ENCODE measurements at regions not wholly inside any gene's neighbourhood (a gene's known extent, or its start where the extent isn't known, plus 50 kb on each side); places are given as distances from the start of the nearest gene placed in this dataset.
"Not testable (repeated sequence)": the region's sequence is repeated elsewhere in the genome, so short reads cannot be mapped to it uniquely, and the experiment has no call there.

DNA sequence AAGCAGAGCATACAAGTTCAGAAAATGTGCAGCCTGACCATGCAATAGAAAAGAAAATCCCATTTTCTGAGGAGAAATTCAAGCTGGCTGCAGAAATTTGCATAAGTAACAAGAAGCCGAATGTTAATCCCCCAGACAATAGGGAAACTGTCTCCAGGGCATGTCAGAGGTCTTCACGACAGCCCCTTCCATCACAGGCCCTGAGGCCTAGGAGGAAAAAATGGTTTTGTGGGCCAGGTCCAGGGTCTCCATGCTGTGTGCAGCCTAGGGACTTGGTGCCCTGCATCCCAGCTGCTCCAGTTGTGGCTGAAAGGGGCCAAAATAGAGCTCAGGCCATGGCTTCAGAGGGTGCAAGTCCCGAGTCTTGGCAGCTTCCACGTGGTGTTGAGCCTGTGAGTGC lies 225.8 kb upstream of the MSX2 start:
- DNase-seq = not testable (repeated sequence)

DNA sequence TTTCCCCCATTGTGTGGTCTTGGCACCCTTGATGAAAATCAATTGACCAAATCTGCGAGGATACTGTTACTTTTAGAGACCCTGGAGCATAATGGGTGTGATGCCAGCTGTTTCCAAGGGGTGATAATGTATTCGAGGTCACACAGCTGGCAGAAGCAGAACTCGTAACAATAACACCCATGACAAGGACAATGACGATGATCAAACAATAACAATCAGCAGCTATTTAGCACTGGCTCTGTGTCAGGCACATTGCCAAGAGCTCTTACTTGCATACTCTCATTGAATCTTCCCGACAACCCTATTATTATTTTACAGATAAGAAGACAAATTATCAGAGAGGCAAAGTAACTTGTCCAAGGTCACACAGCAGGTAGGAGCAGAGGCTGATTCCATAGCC lies 223.7 kb upstream of the MSX2 start:
- DNase-seq = no peak

DNA sequence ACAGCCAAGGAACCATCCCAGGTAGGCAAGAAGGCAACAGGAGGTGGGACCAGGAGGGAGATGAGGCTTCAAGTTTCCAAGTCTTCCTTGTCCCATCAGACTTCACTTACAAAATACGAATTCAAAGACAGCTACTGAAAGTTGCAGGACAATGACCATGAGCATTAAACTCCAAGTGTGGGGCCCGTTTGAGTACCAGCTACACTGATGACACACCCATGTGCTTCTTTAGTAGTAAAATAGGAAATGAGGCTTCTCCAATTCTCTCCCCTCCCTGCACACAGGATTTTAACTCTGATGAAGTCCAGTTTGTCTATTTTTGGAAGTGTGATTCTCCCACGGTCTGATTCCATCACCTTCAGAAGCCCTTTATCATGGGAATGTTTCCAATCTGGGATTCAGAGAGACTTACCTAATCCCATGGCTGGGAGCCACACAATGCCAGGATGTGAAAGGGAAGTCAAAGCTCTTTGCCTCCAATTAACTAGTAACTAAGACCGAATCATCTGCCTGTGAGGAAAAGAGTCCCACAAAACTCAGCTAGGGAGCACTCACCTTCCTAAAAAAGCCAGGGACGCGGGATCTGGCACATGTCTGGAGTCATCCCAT lies 222.8 kb upstream of the MSX2 start:
- no peak for DNase-seq

DNA sequence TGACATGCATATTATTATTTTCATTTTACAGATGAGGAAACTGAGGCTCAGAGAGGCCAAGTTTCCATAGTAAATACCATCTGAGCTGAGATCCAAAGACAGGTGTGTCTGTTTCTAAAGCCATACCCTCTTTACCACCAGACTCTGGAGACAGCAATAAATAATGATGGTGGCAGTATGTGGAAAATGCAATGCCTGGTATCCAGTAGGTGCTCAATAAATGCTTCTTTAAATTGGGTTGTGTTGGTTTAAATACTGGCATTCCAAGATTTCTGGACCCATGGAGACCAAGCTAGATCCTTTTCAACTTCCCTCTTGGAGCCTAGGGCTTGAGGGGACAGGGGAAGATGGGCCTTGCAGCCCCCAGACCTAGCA lies 221.3 kb upstream of the MSX2 start:
- DNase-seq = no peak

DNA sequence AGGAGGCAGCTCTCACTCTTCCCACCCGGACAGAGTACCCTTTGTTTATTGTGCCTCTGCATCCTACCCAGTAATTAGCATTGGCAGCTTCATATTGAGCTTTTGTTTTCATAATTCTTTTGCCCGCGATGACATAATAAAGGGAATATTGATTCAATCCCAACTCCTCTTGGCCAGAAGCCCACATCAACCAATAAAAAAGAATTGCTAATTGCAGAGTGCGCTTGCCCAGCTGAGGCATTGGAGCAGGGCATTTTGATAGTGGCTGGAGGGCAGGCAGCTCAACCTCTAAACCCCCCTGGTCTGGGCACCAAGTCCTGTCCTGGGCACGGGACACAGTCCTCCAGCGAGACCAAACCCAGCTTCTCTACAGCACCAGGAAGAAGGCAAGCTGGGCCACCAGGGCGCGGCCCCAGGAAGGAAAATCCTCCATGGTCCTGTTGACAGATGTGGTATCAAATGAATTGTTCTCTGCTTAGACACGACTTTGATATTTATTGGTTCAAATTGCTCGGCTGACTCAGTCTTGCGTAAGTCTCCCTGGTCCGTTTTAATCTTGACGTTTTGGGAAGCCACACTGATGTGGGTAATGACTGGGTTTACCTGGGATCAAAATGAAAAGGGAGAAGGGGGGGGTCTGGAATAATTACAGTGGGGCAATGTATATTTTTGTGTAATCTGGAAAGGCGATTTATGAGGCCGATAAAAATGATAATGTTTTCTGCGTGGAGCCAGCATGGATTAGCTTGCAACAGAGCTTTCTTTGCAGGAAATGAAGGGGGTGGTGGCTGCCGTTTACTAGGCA lies 220.7 kb upstream of the MSX2 start:
- no peak for DNase-seq

DNA sequence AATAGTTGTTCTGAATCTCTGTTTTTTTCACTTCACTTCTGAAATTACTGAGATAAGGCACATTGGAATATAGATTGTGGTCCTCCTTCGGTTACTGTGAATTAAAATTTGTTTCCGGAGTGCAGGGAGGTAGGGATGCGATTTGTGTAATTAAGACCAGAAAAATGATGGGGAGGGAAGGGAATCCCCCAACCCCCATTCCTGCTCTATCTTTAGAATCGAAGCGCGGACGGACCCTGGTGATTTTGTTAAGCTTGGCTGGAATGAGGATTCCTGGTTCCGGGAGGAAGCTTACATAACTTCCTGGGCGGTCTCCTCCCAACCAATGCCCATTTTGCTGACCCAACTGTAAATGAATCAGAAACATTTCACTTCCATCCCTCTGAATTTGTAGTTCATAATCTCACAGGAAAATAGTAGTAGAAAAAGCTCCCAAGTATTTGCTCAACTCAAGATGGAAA lies 220.1 kb upstream of the MSX2 start:
- no peak for DNase-seq

DNA sequence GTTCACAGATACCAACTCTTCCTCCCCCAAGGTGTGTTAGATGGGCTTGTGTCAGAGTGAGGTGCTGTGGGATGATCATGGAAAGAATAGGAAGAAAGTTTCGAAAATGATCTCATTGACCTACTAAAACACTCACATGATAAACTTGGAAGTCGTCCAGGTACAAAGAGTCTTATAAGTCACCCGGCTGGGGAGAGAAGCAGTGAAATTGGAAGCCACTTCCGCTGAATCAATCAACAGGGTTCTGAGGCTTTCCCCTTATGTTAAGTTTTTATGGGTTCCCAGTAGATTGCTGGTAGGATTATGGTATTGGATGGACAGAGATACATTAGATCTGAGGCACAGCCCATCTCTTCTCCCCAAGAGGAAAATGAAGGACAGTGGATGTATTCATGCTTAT lies 218.8 kb upstream of the MSX2 start:
- DNase-seq = no peak

DNA sequence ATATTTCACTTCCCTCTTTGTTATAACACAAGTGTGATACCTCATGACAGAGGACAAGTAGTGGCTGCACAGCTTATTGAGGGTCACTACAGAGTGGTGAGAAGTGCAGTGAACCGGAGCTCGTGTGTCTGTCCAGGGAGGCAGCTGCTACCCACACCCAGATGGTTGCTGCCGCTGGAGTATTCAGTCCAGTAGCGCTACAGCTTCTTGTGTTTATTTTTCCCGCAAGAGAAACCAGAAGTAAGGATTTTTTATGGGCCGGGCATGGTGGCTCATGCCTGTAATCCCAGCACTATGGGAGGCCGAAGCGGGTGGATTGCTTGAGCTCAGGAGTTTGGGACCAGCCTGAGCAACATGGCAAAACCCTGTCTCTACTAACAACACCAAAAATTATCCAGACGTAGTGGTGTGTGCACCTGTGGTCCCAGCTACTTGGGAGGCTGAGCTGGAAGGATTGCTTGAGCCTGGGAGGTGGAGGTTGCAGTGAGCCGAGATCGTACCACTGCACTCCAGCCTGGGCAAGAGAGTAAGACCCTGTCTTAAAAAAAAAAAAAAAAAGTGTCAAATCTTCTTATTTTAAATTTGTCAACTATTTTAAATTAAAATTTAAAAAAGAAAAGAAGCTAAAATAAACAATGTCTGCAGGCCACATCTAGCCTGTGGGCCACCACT lies 213.5 kb upstream of the MSX2 start:
- not testable (repeated sequence) for DNase-seq

DNA sequence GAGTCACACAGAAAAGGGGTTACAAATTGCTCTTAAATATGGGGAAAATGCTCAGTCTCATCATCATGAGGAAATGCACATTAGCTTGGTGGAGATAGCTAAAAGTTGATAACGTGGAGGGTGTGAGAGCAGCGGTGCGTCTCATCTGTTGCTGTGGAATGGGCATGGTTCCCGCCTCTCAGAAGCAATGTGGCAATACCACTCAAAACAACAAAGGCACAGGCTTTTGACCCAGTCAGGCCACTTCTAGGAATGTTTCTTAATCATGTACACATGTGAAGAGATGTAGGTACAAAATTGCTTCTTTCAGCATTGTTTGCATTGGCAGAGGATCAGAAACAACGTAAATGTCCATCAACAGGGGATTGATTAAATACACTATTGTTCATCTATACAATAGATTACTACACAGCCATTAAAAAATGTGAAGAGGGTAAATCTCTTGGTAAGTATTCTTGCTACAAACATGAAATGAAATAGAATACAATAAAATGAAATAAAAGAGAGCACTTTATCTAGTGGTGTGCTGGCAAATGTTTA lies 212.6 kb upstream of the MSX2 start:
- DNase-seq = no peak

DNA sequence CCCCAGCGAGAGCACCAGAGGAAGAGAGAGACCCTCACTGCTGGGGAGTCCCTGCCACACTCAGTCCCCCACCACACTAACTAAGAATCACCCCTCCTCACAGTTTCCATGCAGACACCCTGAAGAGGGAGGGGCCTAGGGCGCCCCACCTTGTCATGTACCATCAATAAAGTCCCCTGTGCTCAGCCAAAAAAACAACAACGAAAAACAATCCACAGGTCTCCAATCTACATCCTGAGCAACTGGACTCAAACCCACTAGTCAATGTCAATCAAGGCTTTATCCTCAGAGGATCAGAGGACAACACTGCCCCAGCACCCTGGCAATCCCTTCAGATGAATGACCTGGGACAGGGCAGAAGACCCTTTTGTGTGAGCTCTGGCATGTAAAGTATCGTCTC lies 210.1 kb upstream of the MSX2 start:
- DNase-seq = no peak

DNA sequence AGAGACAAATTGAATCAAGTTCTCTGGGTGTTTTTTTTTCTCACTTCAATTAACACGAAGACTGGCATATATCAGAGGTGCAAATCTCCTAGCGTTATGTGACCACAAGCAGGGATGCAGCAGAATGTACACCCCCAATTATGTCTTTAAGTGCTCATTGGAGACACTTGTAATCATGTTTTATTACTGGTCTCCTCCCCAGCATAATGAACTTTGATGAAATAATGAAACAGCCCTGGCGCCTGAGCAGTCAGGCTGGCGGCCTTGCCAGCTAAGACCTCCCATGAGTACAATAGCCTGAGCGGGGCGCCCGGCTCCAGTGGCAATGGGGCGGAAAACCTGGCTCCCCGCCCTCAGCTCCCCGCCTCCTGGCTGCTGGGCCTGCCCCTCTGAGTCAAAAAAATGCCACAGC lies 209.4 kb upstream of the MSX2 start:
- no peak for DNase-seq

DNA sequence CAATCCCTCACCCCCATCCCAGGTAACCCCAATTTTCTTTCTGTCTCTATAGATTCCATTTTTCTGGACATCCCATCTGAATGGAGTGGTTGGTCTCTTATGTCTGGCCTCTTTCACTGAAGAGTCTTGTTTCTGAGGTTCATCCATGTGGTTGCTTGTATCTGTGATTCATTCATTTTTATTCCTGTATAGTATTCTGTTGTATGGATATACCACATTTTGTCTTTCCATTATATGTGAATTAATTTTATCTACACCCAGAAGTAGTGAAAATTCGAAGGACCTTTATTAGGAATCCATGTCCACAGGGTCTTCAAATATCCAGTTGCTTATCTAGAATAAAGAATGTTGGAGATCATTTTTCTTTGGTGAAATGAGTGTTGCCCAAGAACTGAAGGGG lies 207.6 kb upstream of the MSX2 start:
- no peak for DNase-seq

DNA sequence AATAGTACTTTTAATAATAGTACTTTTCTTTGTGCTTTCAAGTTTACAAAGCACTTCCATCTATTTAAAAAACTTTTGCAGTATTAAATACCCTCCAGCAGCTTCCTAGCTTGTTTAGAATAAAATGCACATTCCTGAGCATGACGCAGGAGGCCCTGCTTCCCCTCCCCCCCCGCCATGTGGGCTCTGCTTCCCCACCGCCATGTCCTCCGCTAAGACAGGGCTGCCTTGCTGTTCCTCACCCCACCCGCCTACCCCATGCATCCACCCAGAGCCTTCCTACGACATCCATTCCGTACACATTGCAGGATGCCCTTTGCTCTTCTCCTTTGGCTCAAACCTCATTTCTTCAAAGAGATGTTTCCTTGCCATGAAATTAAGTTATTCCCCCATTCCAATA lies 205.9 kb upstream of the MSX2 start:
- DNase-seq = no peak

DNA sequence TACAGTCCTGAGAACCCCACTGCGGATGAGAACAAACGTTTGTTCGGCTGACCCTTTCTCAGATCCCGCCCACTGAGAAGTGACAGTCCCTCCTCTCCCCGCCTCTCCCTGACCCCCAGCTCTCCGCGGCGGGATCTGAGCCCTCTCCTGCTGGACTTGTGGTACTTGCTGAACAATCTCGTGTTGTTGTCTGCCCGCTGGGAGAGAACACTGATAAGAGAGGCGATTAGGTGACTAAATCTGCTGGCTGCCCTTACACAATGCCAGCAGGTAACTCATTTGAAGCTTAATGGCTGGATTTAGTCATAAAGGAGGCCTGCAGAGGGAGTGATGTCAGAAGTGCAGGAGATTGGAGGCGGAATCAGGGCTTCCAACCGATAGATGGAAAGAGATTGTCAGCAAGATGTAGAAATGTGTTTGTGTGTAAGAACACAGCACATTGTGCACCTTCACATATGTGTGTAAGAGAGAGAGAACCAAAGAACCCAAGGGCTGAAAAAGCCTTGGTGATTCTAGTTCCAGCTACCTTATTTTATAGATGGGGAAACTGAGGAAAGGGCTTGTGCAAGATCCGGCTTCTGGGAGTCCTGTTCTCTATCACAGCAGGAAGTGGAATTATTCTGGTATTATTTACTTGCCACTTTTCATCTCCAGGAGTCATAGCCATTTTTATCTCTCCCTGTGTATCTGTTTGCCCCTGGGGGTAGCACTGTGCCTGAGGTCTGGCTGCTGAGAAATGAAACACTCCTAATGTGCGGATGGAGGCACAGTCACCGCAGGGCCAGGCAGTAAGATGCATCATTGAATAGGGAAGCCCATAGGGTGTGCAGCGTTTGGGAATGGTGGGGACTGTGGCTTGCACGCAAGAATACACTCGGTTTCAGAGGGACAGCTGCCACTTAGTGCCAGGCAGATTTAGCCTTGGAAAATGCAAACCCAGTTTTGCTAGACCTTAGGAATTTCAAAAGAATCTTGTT lies 203.7 kb upstream of the MSX2 start:
- no peak for DNase-seq

DNA sequence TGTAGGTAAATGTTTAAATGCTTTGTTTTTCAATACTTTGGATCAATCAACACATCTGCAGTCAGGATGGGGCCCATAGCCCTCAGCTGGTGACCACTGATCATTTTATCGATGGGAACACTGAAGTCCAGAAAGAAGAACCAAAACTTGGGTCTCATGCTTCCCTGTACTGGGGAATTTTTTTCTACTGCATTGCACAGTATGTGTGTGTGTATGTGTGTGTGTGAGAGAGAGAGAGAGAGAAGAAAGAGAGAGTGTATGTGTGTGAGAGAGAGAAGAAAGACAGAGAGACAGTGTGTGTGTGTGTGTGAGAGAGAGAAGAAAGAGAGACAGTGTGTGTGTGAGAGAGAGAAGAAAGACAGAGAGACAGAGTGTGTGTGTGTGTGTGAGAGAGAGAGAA lies 202.9 kb upstream of the MSX2 start:
- DNase-seq = no peak

DNA sequence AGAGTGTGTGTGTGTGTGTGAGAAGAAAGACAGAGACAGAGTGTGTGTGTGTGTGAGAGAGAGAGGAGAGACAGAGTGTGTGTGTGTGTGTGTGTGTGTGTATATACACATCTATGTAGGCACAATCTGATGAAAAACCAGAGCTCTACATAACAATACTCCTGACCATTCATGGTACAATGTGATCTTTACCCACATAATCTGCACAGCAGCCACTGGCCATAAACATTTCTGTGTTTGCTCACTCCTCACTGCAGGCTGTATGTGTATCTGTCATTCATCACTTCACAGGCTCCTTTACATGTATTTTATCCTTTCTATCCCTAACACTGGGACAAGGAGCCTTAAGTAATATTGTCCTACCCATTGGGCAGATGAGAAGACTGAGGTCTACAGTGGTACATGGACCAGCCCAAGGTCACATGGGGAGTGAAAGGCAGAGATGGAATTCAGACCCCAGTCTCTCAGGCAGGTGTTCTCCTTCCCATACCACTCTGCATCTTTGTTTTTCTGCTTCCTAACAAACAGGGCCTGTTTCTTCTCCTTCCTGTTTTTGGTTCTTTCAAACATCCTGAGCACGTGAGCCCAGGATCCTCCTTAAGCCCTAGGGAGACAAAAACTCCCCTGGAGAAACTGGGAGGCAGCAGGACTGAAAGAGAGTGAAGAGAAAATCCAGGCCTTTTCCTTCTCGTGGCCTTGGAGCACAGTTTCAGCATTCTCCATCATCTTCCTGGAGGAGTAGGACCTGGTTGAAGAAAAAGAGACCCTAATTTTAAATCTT lies 201.7 kb upstream of the MSX2 start:
- no peak for DNase-seq

DNA sequence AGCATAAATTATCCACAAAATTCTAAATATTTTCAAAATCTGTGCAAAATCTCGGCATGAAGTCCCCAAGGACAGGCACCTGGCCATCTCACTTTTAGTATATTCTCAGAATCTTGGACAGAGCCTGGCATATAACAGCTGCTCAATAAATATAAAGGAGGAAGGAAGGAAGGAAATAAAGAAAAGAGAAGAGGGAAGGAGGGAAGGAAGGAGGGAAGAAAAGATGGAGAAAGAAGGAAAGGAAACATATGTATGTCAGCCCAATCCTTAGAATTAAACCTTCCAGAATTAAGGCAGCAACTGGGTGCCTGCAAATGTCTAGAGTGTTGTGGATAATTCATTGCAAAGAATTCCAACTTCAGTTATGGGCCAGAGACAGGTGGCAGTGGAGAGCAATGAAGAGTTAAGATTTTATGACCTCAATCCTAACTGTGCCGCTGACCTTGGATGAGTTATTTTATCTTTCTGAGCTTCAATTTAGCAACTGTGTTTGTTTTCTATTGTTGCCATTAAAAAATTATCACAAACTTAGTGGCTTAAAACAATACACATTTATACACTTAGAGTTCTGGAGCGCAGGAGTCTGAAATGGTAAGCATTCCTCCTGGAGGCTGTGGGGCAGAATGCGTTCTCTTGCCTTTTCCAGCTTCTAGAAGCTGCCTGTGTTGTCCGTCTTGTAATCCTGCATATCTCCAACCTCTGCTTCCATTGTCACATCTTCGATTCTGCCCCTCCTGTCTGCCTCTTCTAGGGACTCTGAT lies 200.9 kb upstream of the MSX2 start:
- no peak for DNase-seq

DNA sequence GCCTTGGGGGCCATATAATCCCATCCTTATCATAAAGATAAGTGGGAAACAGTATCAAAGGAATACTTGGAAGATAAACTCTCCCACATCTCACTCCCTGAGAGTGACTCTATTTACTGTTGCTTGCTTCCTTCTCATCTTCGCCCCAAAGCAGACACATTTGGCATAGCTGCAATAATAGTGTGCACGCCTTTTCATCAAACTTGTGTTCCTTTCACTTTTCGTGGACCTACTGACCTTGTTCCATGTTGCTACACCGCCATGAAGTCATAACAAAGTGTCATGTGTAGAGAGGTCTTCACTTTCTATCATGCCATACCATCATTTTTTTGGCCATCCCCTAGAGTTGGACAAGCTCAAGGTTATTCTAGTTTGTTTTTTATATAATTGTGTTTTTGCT lies 200.0 kb upstream of the MSX2 start:
- DNase-seq = no peak

DNA sequence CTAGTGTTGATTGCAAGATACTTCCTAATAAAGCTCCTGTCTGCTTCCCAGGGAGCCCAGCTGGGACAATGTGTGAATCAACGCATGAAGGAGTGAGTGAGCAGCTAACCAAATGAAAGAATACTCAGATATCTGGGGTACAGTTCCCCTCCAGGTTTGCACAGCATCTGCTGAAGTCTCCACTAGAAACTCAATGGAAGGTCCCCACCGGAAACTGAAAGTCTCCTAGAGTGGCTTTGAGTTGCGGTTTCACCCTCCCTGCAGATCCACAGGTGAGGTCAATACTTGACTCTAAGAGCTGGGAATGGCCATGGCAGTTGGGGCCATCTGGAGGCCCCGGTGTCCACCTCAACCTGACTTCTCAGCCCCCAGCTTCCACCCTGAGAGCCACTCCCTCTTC lies 198.2 kb upstream of the MSX2 start:
- DNase-seq = no peak

DNA sequence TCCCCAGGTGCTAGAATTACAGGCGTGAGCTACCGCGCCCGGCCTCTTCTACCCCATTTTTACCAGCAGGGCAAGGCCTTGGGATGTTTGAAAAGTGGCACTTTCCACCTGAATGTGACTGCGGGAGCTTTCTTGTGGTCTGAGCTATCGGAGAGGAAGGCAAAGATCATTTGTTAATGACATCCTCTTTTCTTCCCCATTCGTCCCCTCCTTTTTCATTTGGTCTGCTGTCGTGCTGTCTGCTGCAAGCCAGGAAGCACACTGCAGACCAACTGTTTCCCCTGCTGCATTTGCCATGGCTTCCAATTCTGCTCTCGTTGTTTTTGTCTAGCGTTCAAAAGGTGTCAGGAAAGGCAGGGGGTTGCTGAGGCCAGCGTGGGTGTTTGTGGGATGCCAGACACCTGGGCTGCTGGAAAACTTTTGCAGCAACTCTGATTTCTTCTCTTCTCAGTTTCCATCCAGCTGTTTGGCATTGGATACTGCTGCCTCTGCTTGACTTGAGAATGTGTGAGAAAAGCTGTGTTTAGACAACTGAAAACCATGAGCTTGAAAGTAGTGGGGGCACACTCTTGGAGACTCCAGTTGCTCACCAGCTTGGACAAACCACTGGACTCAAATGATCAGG lies 196.4 kb upstream of the MSX2 start:
- DNase-seq = no peak
